ENCODE measurements at regions not wholly inside any gene's neighbourhood (a gene's known extent, or its start where the extent isn't known, plus 50 kb on each side); places are given as distances from the start of the nearest gene placed in this dataset.

DNA sequence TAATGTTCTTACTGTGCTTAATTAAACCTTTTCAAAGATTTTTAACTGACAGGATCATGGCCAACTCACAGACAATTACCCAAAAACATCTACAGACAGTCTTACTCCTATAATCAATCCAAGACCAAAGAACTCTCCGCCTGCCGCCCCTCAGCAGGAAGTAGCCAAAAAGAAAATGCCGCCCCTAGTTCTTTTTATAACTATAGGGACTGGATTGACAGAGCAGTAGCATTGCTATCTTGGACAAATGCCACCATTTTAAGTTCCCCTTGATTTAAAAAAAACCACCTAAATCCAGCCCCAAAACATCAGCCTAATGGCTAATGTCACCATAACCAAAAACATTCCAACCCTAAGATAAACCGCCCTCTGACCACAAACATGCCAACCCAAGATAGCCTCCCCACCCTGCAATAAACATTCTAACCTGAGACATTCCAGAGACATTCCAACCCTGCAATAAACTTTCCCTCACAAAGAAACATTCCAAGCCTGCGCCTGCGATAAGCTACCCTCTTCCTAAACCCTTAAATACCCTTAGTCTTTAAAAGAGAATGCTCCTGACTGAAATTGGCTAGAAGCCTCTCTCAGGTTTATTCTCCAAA is 77.0 kb downstream of the COQ2 start:
- TF ChIP-seq EZH2 (IDR thresholded peaks at IDR 0.05; ENCODE audit: low read length, missing control alignments) = no peak
- TF ChIP-seq, protein P1, sequence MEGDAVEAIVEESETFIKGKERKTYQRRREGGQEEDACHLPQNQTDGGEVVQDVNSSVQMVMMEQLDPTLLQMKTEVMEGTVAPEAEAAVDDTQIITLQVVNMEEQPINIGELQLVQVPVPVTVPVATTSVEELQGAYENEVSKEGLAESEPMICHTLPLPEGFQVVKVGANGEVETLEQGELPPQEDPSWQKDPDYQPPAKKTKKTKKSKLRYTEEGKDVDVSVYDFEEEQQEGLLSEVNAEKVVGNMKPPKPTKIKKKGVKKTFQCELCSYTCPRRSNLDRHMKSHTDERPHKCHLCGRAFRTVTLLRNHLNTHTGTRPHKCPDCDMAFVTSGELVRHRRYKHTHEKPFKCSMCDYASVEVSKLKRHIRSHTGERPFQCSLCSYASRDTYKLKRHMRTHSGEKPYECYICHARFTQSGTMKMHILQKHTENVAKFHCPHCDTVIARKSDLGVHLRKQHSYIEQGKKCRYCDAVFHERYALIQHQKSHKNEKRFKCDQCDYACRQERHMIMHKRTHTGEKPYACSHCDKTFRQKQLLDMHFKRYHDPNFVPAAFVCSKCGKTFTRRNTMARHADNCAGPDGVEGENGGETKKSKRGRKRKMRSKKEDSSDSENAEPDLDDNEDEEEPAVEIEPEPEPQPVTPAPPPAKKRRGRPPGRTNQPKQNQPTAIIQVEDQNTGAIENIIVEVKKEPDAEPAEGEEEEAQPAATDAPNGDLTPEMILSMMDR (conservative IDR thresholded peaks at IDR 0.05 in 1 of 2, IDR thresholded peaks at IDR 0.05 in 1 of 2; ENCODE audit: low read depth in 1 of 2, low read length in 2 of 2) = no peak

Data from fibroblast of lung (primary cell).